Effector memory CD8-positive, alpha-beta T cell (primary cell): ENCODE measurements at regions not wholly inside any gene's neighbourhood (a gene's known extent, or its start where the extent isn't known, plus 50 kb on each side); places are given as distances from the start of the nearest gene placed in this dataset.
A peak's percentile ranks its signal among the peaks of the same experiment; 100 is the strongest.

Experiments used
- ATAC-seq: fragments of 150-1000 bp; cut with Tn5 transposase; replicated peaks from 2 replicates; pipeline ENCODE4 v1.10.0; 2021; ENCODE audit warnings: mild to moderate bottlenecking, moderate library complexity
- DNase-seq, 3 experiments: peaks; one replicate each; pipeline ENCODE4 v3.0.0; 2021
- H3K27ac Mint-ChIP-seq, 2 donors: one replicate each; pipeline ENCODE4 v1.8.0; 2022; ENCODE audit warnings: mild to moderate bottlenecking in 2 of 2, mixed read lengths in 2 of 2, moderate library complexity in 2 of 2
- H3K27me3 Mint-ChIP-seq, 2 donors: one replicate each; pipeline ENCODE4 v1.8.0; 2022; ENCODE audit warnings: mixed read lengths in 2 of 2
- H3K36me3 Mint-ChIP-seq: one replicate; pipeline ENCODE4 v1.8.0; 2022; ENCODE audit warnings: mild to moderate bottlenecking, moderate library complexity, mixed read lengths; ENCODE audit not compliant: insufficient read depth
- H3K4me1 Mint-ChIP-seq, 2 donors: one replicate each; pipeline ENCODE4 v1.8.0; 2022; ENCODE audit warnings: low read depth in 2 of 2, mixed read lengths in 2 of 2
- H3K4me3 Mint-ChIP-seq, 2 donors: one replicate each; pipeline ENCODE4 v1.8.0; 2022; ENCODE audit warnings: mild to moderate bottlenecking in 2 of 2, mixed read lengths in 2 of 2, moderate library complexity in 2 of 2
- H3K9me3 Mint-ChIP-seq, 2 donors: one replicate each; pipeline ENCODE4 v1.8.0; 2022; ENCODE audit warnings: mixed read lengths in 2 of 2

DNA sequence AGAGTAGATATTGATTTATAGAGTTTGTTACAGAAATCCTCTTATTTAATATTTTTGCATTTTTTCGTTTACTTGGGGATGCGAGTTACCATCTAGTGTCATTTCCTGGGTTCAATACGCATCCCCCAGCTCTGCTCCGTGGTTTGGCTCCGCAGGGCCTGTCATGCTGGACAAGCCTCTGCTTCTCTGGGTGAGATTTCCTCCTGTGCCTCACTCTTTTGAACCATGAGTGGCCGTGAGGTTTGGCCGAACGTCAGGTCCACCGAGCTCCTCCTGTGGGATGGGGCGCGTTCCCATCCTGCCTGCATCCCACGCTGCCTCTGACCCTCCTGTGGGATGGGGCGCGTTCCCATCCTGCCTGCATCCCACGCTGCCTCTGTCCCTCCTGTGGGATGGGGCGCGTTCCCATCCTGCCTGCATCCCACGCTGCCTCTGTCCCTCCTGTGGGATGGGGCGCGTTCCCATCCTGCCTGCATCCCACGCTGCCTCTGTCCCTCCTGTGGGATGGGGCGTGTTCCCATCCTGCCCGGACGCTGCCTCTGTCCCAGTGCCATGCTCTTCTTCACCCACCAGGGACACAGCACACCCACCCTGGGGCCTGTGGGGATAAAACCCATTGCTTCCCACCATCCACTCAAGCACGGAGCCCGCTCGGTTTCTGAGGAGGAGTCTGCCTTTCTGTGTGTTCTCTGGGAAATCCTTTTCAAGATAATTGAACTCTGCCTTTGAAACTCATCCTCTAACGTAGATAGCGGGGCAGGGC lies 506.8 kb downstream of the BRD1 start:
- H3K9me3 Mint-ChIP-seq: no peaks in the 10 kb centered on the region
- no peaks in the 10 kb centered on the region for H3K36me3 Mint-ChIP-seq
- H3K27me3 Mint-ChIP-seq: peaks cover 42 to 53% of the 10 kb centered on the region in 2 donors
- H3K27ac Mint-ChIP-seq: no peak overlapping the region
- DNase-seq (no peak), ATAC-seq (no peak)
- no peak overlapping the region for H3K4me3 Mint-ChIP-seq
- H3K4me1 Mint-ChIP-seq: peaks cover 0 to 8% of the 10 kb centered on the region in 2 donors

DNA sequence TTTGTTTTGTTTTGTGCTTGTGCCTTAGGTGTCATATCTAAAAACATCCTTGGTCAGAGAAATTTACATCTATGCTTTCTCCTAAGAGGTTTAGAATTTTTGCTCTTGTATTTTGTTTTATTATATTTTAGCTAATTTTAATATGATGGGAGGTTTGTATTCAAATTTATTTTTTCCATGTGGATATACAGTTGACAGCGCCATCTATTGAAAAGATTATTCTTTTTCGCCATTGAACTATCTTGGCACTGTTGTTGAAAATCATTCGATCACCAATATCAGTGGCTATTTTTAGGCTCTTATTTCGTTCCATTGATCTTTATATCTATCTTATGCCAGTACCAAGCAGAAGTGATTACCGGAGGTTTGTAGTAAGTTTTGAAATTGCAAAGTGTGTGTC lies 510.3 kb downstream of the BRD1 start:
- H3K27me3 Mint-ChIP-seq: peaks cover 28 to 32% of the 10 kb centered on the region in 2 donors
- DNase-seq (no peak), ATAC-seq (no peak)
- no peak overlapping the region for H3K27ac Mint-ChIP-seq
- H3K36me3 Mint-ChIP-seq: no peaks in the 10 kb centered on the region
- no peaks in the 10 kb centered on the region for H3K9me3 Mint-ChIP-seq
- no peak overlapping the region for H3K4me3 Mint-ChIP-seq
- no peaks in the 10 kb centered on the region for H3K4me1 Mint-ChIP-seq

- peaks cover 2% of the 10 kb centered on the region for H3K36me3 Mint-ChIP-seq
- peaks cover 22 to 25% of the 10 kb centered on the region in 2 donors for H3K27me3 Mint-ChIP-seq
These were observed 515.1 kb downstream of the BRD1 start for GRCh38 chr22:49312601-49313000.

DNA sequence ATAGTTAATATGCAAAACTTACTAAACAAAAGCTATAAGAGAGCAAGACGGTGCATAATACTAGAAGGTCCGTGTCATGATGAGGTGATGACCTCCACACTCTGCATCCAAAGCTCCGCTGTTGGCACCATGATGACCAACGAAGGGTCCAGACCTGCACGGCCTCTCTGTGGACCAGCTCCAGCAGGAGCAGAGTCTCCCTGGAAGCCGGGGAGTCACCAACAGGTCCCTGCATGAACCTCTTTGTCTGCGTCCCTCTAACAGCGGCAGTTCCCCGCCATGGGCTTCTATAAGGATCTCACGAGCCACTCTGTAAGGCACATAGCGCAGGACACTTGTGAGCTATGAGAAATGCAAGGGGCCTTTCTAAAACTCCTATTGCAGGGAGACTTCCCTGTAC lies 517.3 kb downstream of the BRD1 start:
- Mint-ChIP-seq H3K4me1 (peaks cover 0 to 2% of the 10 kb centered on the region in 2 donors), H3K4me3 (no peak overlapping the region), H3K27me3 (peaks cover 34 to 44% of the 10 kb centered on the region in 2 donors), H3K9me3 (no peaks in the 10 kb centered on the region), H3K27ac (no peak overlapping the region), H3K36me3 (peaks cover 2% of the 10 kb centered on the region)
- DNase-seq (no peak), ATAC-seq (no peak)

More at GRCh38 chr22:49312601-49313000, 515.1 kb downstream of the BRD1 start:
- no peaks in the 10 kb centered on the region for H3K9me3 Mint-ChIP-seq
- H3K4me3 Mint-ChIP-seq: no peak overlapping the region
- no peak for DNase-seq
- H3K27ac Mint-ChIP-seq: no peak overlapping the region
- H3K4me1 Mint-ChIP-seq: no peaks in the 10 kb centered on the region
- ATAC-seq: no peak

DNA sequence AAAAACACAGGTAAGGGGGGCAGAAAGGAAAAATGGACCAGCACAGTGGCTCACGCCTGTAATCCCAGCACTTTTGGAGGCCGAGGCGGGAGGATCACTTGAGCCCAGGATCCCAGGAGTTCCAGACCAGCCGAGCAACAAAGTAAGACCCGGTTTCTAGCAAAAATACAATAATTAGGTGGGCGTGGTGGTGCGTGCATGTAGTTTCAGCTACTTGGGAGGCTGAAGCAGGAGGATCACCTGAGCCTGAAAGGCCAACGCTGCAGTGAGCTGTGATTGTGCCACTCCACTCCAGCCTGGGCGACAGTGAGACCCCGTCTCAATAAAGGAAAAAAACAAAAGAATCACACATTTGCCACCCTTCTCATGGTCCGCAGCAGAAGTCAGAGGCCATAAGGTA lies 519.4 kb downstream of the BRD1 start:
- H3K4me3 Mint-ChIP-seq: no peak overlapping the region
- ATAC-seq: no peak
- peaks cover 40 to 57% of the 10 kb centered on the region in 2 donors for H3K27me3 Mint-ChIP-seq
- no peak overlapping the region for H3K27ac Mint-ChIP-seq
- peaks cover 2% of the 10 kb centered on the region for H3K36me3 Mint-ChIP-seq
- no peaks in the 10 kb centered on the region for H3K9me3 Mint-ChIP-seq
- peaks cover 0 to 2% of the 10 kb centered on the region in 2 donors for H3K4me1 Mint-ChIP-seq
- DNase-seq: no peak

DNA sequence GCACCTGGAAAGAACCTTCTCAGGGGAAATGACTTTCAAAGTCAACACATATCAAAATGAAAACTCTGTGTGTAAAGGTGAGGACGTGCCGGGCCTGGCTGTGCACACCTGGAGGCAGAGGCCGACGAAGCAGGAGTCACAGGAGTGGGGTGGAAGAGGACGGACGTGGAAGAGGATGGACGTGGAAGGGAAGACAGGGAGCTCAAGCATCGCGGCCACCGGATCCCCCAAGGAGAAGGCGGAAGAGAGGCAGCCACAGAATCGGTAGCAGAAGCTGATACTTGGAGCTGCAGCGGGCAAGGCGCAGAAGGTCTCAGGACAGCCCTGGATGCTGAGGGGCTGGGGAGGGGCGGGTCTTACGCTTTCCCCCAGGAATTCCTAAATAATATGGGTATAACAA lies 519.8 kb downstream of the BRD1 start:
- DNase-seq (no peak), ATAC-seq (no peak)
- peaks cover 43 to 62% of the 10 kb centered on the region in 2 donors for H3K27me3 Mint-ChIP-seq
- H3K9me3 Mint-ChIP-seq: no peaks in the 10 kb centered on the region
- no peak overlapping the region for H3K4me3 Mint-ChIP-seq
- H3K36me3 Mint-ChIP-seq: peaks cover 2% of the 10 kb centered on the region
- H3K4me1 Mint-ChIP-seq: peaks cover 0 to 2% of the 10 kb centered on the region in 2 donors
- H3K27ac Mint-ChIP-seq: no peak overlapping the region

DNA sequence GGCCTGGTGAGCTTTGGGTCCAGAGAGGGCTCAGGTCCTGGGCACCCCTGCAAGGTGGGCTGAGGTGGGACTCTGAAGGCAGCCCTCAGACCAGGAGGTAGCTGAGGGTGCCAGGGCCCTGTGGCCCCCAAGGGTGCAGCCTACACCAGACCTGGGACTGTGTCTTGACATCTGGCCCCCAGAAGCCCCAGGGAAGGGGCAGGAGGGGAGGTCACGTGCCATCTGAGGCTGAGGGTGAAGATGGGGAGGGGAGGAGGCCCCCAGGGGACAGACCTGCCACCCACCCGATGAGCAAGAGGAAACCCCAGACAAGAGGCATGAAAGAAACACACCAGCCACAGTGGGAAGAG lies 520.2 kb downstream of the BRD1 start:
- peaks cover 0 to 2% of the 10 kb centered on the region in 2 donors for H3K4me1 Mint-ChIP-seq
- no peak for ATAC-seq
- H3K27me3 Mint-ChIP-seq: peaks cover 46 to 66% of the 10 kb centered on the region in 2 donors
- no peak overlapping the region for H3K27ac Mint-ChIP-seq
- peaks cover 2% of the 10 kb centered on the region for H3K36me3 Mint-ChIP-seq
- no peak overlapping the region for H3K4me3 Mint-ChIP-seq
- DNase-seq: no peak
- H3K9me3 Mint-ChIP-seq: no peaks in the 10 kb centered on the region

- H3K27ac Mint-ChIP-seq: no peak overlapping the region
These were observed 520.8 kb downstream of the BRD1 start for GRCh38 chr22:49306632-49307480.

GRCh38 chr22:49305966-49306631 lies 521.6 kb downstream of the BRD1 start:
- Mint-ChIP-seq H3K4me3 (no peak overlapping the region), H3K36me3 (peaks cover 2% of the 10 kb centered on the region), H3K27me3 (peaks cover 46 to 67% of the 10 kb centered on the region in 2 donors), H3K27ac (no peak overlapping the region), H3K4me1 (peaks cover 0 to 2% of the 10 kb centered on the region in 2 donors), H3K9me3 (no peaks in the 10 kb centered on the region)
- ATAC-seq (no peak), DNase-seq (no peak)

More at GRCh38 chr22:49306632-49307480, 520.8 kb downstream of the BRD1 start:
- Mint-ChIP-seq H3K9me3 (no peaks in the 10 kb centered on the region), H3K36me3 (peaks cover 2% of the 10 kb centered on the region), H3K27me3 (peaks cover 46 to 67% of the 10 kb centered on the region in 2 donors), H3K4me1 (peaks cover 0 to 2% of the 10 kb centered on the region in 2 donors), H3K4me3 (no peak overlapping the region)
- DNase-seq (no peak), ATAC-seq (no peak)

GRCh38 chr22:49305214-49305965 lies 522.3 kb downstream of the BRD1 start:
- ATAC-seq (peak; percentile 39), DNase-seq (peak; percentile 35 to 48 (median 44))
- H3K4me1 Mint-ChIP-seq: peaks cover 0 to 2% of the 10 kb centered on the region in 2 donors
- peaks cover 2% of the 10 kb centered on the region for H3K36me3 Mint-ChIP-seq
- peaks cover 46 to 67% of the 10 kb centered on the region in 2 donors for H3K27me3 Mint-ChIP-seq
- H3K27ac Mint-ChIP-seq: no peak overlapping the region
- H3K9me3 Mint-ChIP-seq: no peaks in the 10 kb centered on the region
- no peak overlapping the region for H3K4me3 Mint-ChIP-seq

GRCh38 chr22:49303781-49304461 lies 523.8 kb downstream of the BRD1 start:
- peaks cover 37 to 55% of the 10 kb centered on the region in 2 donors for H3K27me3 Mint-ChIP-seq
- ATAC-seq (no peak), DNase-seq (no peak)
- H3K27ac Mint-ChIP-seq: no peak overlapping the region
- peaks cover 0 to 2% of the 10 kb centered on the region in 2 donors for H3K4me1 Mint-ChIP-seq
- H3K36me3 Mint-ChIP-seq: no peaks in the 10 kb centered on the region
- H3K9me3 Mint-ChIP-seq: no peaks in the 10 kb centered on the region
- no peak overlapping the region for H3K4me3 Mint-ChIP-seq

GRCh38 chr22:49303061-49303735 lies 524.5 kb downstream of the BRD1 start:
- no peak overlapping the region for H3K27ac Mint-ChIP-seq
- peaks cover 0 to 2% of the 10 kb centered on the region in 2 donors for H3K4me1 Mint-ChIP-seq
- no peak overlapping the region for H3K4me3 Mint-ChIP-seq
- H3K27me3 Mint-ChIP-seq: peaks cover 33 to 52% of the 10 kb centered on the region in 2 donors
- no peaks in the 10 kb centered on the region for H3K36me3 Mint-ChIP-seq
- DNase-seq (no peak), ATAC-seq (no peak)
- H3K9me3 Mint-ChIP-seq: no peaks in the 10 kb centered on the region
